Hepatocyte (in vitro differentiated cells): ENCODE measurements at regions not wholly inside any gene's neighbourhood (a gene's known extent, or its start where the extent isn't known, plus 50 kb on each side); places are given as distances from the start of the nearest gene placed in this dataset.

ENCODE experiments used
- CTCF ChIP-seq: fragments of 200-600 bp; sonication (generic); IDR thresholded peaks from 2 replicates; pipeline ENCODE4 v1.5.1; 2016; ENCODE audit warnings: antibody characterized with exemption, mild to moderate bottlenecking; ENCODE audit not compliant: poor library complexity
- EZH2 ChIP-seq: fragments of 200-600 bp; sonication (generic); IDR thresholded peaks from 2 replicates; pipeline ENCODE4 v1.6.1; 2016; ENCODE audit warnings: antibody characterized with exemption, mild to moderate bottlenecking, borderline replicate concordance
- EZH2phosphoT487 ChIP-seq: fragments of 200-600 bp; sonication (generic); IDR thresholded peaks from one replicate; pipeline ENCODE4 v1.6.1; 2018; ENCODE audit warnings: antibody characterized with exemption, mild to moderate bottlenecking, low read depth, moderate library complexity; ENCODE audit not compliant: unreplicated experiment, severe bottlenecking

DNA sequence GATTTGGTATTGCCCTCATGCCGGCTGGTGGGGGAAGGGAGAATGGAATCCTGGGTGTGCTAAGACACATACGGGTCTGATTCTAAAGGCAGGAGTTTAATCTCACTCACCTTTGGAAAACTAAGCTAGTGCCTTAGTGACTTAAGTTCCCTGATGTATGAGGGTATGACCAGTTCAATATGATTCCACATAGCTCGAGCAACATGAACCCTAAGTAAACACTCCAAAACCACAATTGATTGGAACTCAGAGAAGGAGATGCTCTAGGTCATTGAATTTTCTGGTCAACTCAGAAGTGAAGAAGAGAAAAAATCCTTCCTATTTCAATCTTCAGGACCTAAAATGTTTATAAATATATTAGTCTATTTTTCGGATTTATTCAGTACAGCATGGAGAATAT is 420.1 kb upstream of the INTU start:
- TF ChIP-seq CTCF (no peak), EZH2phosphoT487 (no peak), EZH2 (no peak)
